ENCODE measurements at regions not wholly inside any gene's neighbourhood (a gene's known extent, or its start where the extent isn't known, plus 50 kb on each side); places are given as distances from the start of the nearest gene placed in this dataset.

DNA sequence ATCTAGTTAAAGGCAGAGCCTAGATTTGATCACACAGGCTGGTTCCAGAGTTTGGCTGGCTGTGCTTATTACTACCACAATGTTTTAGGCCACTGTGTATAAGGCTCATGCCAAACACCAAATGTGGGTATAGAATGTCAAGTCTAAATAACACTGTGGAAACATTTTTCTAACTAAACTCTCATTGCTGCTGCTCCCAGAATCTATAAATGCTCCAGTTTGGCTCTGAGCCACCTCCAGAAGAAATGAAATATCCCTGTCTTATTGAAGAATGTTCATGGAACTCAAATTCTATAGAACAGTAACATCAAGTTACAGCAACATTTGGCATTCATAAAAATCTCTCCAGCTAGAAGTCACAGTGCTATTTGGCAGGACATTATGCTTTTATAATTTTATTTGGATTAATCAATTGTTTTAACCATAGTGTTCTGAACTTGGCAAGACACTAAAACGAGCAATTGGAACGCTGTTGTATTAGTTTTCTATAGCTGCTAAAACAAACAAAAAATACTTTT is 178.1 kb upstream of the COX7C start:
- TF ChIP-seq, protein P1, sequence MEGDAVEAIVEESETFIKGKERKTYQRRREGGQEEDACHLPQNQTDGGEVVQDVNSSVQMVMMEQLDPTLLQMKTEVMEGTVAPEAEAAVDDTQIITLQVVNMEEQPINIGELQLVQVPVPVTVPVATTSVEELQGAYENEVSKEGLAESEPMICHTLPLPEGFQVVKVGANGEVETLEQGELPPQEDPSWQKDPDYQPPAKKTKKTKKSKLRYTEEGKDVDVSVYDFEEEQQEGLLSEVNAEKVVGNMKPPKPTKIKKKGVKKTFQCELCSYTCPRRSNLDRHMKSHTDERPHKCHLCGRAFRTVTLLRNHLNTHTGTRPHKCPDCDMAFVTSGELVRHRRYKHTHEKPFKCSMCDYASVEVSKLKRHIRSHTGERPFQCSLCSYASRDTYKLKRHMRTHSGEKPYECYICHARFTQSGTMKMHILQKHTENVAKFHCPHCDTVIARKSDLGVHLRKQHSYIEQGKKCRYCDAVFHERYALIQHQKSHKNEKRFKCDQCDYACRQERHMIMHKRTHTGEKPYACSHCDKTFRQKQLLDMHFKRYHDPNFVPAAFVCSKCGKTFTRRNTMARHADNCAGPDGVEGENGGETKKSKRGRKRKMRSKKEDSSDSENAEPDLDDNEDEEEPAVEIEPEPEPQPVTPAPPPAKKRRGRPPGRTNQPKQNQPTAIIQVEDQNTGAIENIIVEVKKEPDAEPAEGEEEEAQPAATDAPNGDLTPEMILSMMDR (IDR thresholded peaks at IDR 0.05) = no peak
- TF ChIP-seq POLR2A (IDR thresholded peaks at IDR 0.05) = no peak
